ENCODE measurements at regions not wholly inside any gene's neighbourhood (a gene's known extent, or its start where the extent isn't known, plus 50 kb on each side); places are given as distances from the start of the nearest gene placed in this dataset.

GRCh38 chr9:13990994-13991393 is 322.9 kb downstream of the NFIB start:
- no peak overlapping the region for H3K4me3 ChIP-seq (ENCODE audit: low read depth, low read length)

- no peak overlapping the region for H3K4me3 ChIP-seq (ENCODE audit: low read depth, low read length)
Observed at GRCh38 chr9:13990331-13990730, 323.6 kb downstream of the NFIB start.

GRCh38 chr9:13988944-13989343 is 325.0 kb downstream of the NFIB start:
- H3K4me3 ChIP-seq (ENCODE audit: low read depth, low read length), result no peak overlapping the region

DNA sequence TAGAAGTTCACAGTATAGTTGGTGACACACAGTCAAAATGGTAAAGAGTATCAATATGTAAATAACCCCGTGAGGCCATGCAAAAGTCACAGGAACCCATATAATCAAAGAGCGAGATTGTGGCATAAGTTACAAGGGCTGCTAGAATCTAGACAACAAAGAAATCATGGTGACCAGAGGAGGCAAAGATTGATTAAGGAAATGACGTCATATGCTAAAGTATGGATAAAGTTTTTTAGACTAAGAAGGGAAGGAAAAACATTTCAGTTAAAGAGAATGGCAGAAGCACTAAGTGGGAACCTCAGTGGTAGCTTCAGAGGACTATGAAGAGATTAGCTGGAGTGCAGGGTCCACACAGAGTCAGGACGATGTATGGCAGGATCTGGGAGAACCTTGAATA is 330.3 kb downstream of the NFIB start:
- no peak overlapping the region for H3K4me3 ChIP-seq (ENCODE audit: low read depth, low read length)

DNA sequence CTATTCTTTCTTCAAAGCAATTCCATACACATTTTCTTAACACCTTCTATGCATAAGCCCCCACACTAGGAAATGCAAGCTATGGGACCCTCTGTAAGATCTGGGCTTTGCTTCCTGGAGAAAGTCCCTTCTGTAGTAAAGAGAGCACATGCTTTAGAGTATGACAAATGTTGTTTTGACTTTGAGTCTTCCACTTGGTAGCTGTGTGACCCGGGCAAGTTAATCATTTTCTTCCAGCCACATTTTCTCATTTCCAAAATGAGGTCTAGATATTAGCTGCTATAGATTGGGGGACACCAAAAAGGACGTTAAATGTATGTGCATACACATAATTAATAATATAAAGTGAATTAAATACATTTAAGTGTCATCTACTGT is 334.0 kb downstream of the NFIB start:
- no peak overlapping the region for H3K4me3 ChIP-seq (ENCODE audit: low read depth, low read length)

DNA sequence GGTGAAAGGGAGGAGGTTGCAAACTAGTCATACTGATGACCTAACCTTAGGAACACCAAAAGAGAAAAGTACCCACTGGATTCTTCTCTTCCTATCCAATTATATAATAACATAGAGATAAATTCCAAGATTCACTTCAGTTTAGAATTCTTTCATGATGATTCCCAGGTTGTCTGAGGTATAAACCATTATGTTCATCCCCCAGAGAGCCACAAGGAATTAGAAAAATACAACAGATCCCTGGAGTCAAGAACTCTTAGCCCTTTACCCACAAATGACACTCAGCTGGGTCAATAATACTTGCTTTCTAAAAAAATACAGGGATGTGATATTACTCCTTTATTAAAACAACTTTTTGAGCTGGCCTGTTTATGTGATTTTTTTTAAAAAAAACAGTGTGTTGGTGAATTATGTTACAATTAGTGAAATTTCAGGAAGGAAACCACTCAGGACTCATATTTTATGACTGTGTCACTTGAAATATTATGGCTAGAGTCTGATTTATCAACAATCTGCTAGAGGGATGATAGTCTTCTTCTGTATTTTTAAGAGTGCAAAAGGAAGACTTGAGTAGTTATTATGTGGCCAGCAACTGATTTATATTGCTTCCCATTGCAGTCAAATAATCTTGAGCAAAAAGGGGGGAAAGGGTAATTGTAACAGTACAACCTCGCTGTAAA is 338.2 kb downstream of the NFIB start:
- H3K4me3 ChIP-seq (ENCODE audit: low read depth, low read length), result no peak overlapping the region

DNA sequence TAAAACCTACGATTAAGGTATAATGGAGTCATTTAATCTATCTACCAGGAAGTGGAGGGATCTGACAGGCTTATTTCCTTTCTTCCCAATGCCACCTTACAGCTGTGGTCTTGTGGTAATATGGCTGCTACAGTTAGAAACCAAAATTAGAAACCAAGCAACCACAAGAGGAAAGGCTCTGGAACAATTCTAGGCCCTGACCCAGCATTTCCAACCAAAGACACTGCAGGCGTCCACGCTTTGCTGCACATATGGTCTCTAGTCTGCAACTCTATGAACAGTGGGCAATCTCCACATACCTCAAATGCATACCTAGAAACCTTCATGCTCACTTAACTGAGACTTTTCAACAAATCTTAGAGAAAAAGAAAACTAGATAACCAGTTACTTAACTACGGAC is 339.1 kb downstream of the NFIB start:
- H3K4me3 ChIP-seq (ENCODE audit: low read depth, low read length), result no peak overlapping the region

DNA sequence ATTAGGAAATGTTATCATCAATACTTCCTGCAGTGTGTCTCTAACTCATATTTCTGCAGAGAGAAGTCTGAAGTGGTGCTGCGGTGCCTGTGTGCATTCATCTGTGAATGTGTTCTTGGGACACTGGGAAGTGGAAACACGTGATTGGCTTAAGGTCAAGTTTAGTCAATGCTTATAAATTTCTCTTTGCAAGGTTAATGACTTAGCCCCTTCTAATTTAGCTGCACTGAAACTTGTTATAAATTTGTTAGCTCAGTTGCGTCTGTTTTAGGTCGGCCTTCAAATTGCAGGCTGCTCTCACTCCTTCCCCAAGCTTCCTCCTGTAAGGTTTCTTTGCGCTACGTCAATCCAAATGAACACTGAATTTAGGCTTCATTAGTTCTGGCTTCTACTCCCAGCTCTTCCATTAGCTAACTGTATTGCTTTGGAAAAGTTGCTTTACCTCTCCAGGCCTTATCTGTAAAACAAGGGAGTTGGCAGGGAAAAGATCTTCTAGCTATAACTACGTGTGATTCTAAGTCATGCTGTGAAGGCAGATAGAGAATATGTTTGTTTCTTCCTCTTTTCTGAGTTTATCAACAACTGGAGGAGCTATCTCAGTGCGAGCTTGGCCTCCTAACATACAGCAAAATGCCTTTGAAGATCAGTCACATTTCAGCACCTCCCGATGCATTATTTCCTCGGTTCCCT is 341.8 kb downstream of the NFIB start:
- no peak overlapping the region for H3K4me3 ChIP-seq (ENCODE audit: low read depth, low read length)

- no peak overlapping the region for H3K4me3 ChIP-seq (ENCODE audit: low read depth, low read length)
Observed at GRCh38 chr9:13971415-13971814, 342.5 kb downstream of the NFIB start.

- no peak overlapping the region for H3K4me3 ChIP-seq (ENCODE audit: low read depth, low read length)
Observed at GRCh38 chr9:13970426-13970825, 343.5 kb downstream of the NFIB start.

- H3K4me3 ChIP-seq (ENCODE audit: low read depth, low read length), result no peak overlapping the region
Observed at GRCh38 chr9:13970018-13970417, 343.9 kb downstream of the NFIB start.

- H3K4me3 ChIP-seq (ENCODE audit: low read depth, low read length), result no peak overlapping the region
Observed at GRCh38 chr9:13967438-13967837, 346.5 kb downstream of the NFIB start.

DNA sequence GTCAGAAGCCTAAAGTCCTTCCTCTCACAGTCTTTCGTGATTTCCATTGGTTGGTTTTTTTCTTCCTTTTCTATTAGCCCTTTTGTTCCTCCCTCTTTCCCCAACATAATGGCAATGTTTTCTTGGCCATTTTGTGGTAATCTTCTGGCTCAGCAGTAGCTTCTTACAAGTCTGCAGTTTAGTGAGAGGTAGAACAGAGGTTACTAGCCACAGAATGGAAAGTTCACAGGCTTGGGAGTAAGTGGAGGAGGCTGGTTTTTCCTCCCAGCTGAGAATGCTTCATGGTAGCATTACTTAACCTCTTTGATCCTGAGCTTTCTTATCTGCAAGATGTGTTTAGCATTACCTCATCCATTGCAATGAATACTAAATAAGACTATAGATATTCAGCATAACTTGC is 346.9 kb downstream of the NFIB start:
- no peak overlapping the region for H3K4me3 ChIP-seq (ENCODE audit: low read depth, low read length)

- no peak overlapping the region for H3K4me3 ChIP-seq (ENCODE audit: low read depth, low read length)
Observed at GRCh38 chr9:13963005-13963653, 350.8 kb downstream of the NFIB start.

- no peak overlapping the region for H3K4me3 ChIP-seq (ENCODE audit: low read depth, low read length)
Observed at GRCh38 chr9:13962006-13962405, 351.9 kb downstream of the NFIB start.

- H3K4me3 ChIP-seq (ENCODE audit: low read depth, low read length), result no peak overlapping the region
Observed at GRCh38 chr9:13960011-13960765, 353.8 kb downstream of the NFIB start.

GRCh38 chr9:13958672-13959071 is 355.3 kb downstream of the NFIB start:
- no peak overlapping the region for H3K4me3 ChIP-seq (ENCODE audit: low read depth, low read length)

GRCh38 chr9:13957089-13957488 is 356.9 kb downstream of the NFIB start:
- H3K4me3 ChIP-seq (ENCODE audit: low read depth, low read length), result no peak overlapping the region

- H3K4me3 ChIP-seq (ENCODE audit: low read depth, low read length), result peak overlapping the region; percentile 4
Observed at GRCh38 chr9:13956107-13956506, 357.8 kb downstream of the NFIB start.

DNA sequence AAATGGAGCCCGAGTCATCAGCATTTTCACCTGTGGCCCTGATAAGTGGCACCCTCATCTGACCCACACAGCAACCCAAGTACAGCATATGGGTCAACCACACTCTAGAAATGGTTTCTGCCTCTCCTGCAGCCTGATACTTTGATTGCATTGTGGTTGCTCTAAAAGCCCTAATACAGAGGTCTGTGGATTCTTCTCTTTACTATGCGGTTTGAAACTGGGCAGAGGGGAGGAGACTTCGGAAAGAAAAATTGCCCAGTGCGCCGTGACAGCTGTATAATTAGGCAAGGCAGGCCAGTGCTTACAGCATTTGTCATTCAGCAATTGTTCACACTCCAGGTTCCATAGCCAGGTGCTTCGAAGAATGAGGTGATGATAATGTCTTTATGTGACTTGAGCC is 361.0 kb downstream of the NFIB start:
- no peak overlapping the region for H3K4me3 ChIP-seq (ENCODE audit: low read depth, low read length)

DNA sequence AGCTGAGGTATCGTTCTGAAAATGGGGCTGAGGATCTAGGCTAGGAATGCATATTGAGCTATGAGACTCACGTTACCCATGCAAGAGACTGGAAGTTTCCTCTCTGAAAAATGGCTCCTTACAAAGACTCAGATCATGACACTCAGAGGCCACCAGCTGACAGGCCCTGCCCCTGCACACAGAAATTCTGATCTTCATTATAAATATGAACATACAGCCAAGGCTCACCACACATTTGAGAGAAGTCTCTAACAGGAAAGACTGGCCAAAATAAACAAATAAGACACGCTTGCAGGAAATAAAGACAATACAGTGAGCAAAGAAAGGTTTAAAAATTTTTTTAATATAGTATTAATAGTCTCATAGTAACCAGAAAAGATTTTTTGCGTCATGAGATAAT is 365.9 kb downstream of the NFIB start:
- H3K4me3 ChIP-seq (ENCODE audit: low read depth, low read length), result no peak overlapping the region

GRCh38 chr9:13943176-13943575 is 370.8 kb downstream of the NFIB start:
- no peak overlapping the region for H3K4me3 ChIP-seq (ENCODE audit: low read depth, low read length)

All from iPS-11a (cell line).